Erythroblast (primary cell): ENCODE measurements at regions not wholly inside any gene's neighbourhood (a gene's known extent, or its start where the extent isn't known, plus 50 kb on each side); places are given as distances from the start of the nearest gene placed in this dataset.

Experiments used
- GATA1 ChIP-seq: IDR thresholded peaks from 2 replicates; pipeline ENCODE4 v1.6.1; 2011; ENCODE audit warnings: low read depth, mild to moderate bottlenecking, control low read depth, low read length, moderate library complexity
- POLR2A ChIP-seq: IDR thresholded peaks from 2 replicates; pipeline ENCODE4 v1.6.1; 2011; ENCODE audit warnings: mild to moderate bottlenecking, low read length

- TF ChIP-seq POLR2A (no peak), GATA1 (no peak)
Observed at GRCh38 chr18:24740829-24741228, 280.4 kb downstream of the HRH4 start.
